Neural cell (in vitro differentiated cells): ENCODE measurements at regions not wholly inside any gene's neighbourhood (a gene's known extent, or its start where the extent isn't known, plus 50 kb on each side); places are given as distances from the start of the nearest gene placed in this dataset.

ENCODE experiments used
- H2AFZ ChIP-seq: fragments of 200-600, 300-800 bp; sonication (generic), shearing (Covaris generic); 2 replicates; pipeline ENCODE4 v1.6.0; 2014; ENCODE audit warnings: low read depth, mild to moderate bottlenecking, antibody characterized with exemption, low read length, moderate library complexity
- H3F3A ChIP-seq: fragments of 200-600 bp; shearing (Covaris generic); 2 replicates; pipeline ENCODE4 v1.6.1; 2016; ENCODE audit warnings: mild to moderate bottlenecking, moderate library complexity, mixed read lengths, antibody characterized with exemption, low read length; ENCODE audit not compliant: insufficient read depth, poor library complexity, severe bottlenecking
- H3K27ac ChIP-seq: fragments of 200-600, 300-800 bp; sonication (generic), shearing (Covaris generic); 2 replicates; pipeline ENCODE4 v1.5.1; 2014; ENCODE audit warnings: mild to moderate bottlenecking, low read length, moderate library complexity
- H3K27me3 ChIP-seq: fragments of 300-800, 200-600 bp; sonication (generic), shearing (Covaris generic); 2 replicates; pipeline ENCODE4 v1.6.0; 2014; ENCODE audit warnings: mild to moderate bottlenecking, low read depth, low read length, moderate library complexity; ENCODE audit not compliant: insufficient read depth
- H3K36me3 ChIP-seq: fragments of 300-800, 200-600 bp; sonication (generic), shearing (Covaris generic); 2 replicates; pipeline ENCODE4 v1.5.1; 2014; ENCODE audit warnings: mild to moderate bottlenecking, antibody characterized with exemption, low read length, moderate library complexity; ENCODE audit not compliant: insufficient read depth
- H3K4me2 ChIP-seq: fragments of 300-800, 200-600 bp; sonication (generic), shearing (Covaris generic); 2 replicates; pipeline ENCODE4 v1.6.0; 2014; ENCODE audit warnings: mild to moderate bottlenecking, low read length
- H3K4me3 ChIP-seq: fragments of 300-800, 200-600 bp; sonication (generic), shearing (Covaris generic); 2 replicates; pipeline ENCODE4 v1.5.1; 2014; ENCODE audit warnings: mild to moderate bottlenecking, low read length, moderate library complexity
- H3K79me2 ChIP-seq: fragments of 200-600 bp; shearing (Covaris generic); replicated peaks from 2 replicates; pipeline ENCODE4 v1.6.0; 2014; ENCODE audit warnings: mild to moderate bottlenecking, low read length, moderate library complexity; ENCODE audit not compliant: insufficient read depth
- H3K9ac ChIP-seq: fragments of 300-800, 200-600 bp; sonication (generic), shearing (Covaris generic); 2 replicates; pipeline ENCODE4 v1.6.1; 2016; ENCODE audit warnings: mild to moderate bottlenecking, low read length, mixed read lengths
- H3K9me2 ChIP-seq: fragments of 200-600 bp; shearing (Covaris generic); 2 replicates; pipeline ENCODE4 v1.6.1; 2016; ENCODE audit warnings: mild to moderate bottlenecking, low read length, mixed read lengths; ENCODE audit not compliant: insufficient read depth
- H3K9me3 ChIP-seq: fragments of 200-600, 300-800 bp; sonication (generic), shearing (Covaris generic); 2 replicates; pipeline ENCODE4 v1.6.1; 2016; ENCODE audit warnings: mild to moderate bottlenecking, mixed run types, low read length, moderate library complexity, mixed read lengths
- H4K20me1 ChIP-seq: fragments of 200-600 bp; shearing (Covaris generic); 2 replicates; pipeline ENCODE4 v1.6.1; 2016; ENCODE audit warnings: mild to moderate bottlenecking, mixed run types; ENCODE audit not compliant: insufficient read depth
- CTCF ChIP-seq: fragments of 450-650 bp; IDR thresholded peaks from 2 replicates; pipeline ENCODE4 v1.5.1; 2014; ENCODE audit warnings: antibody characterized with exemption, mild to moderate bottlenecking, moderate library complexity; ENCODE audit not compliant: poor library complexity, severe bottlenecking
- EP300 ChIP-seq: fragments of 450-650 bp; conservative IDR thresholded peaks from 2 replicates; pipeline ENCODE4 v1.6.1; 2014; ENCODE audit warnings: antibody characterized with exemption, mild to moderate bottlenecking, moderate library complexity; ENCODE audit not compliant: poor library complexity, severe bottlenecking
- EZH2 ChIP-seq: fragments of 200-600, 300-800 bp; shearing (Covaris generic), sonication (generic); IDR thresholded peaks from 2 replicates; pipeline ENCODE4 v1.6.1; 2014; ENCODE audit warnings: antibody characterized with exemption, low read length, borderline replicate concordance, mild to moderate bottlenecking; ENCODE audit not compliant: insufficient read depth, poor library complexity, severe bottlenecking
- MXI1 ChIP-seq: fragments of 450-650 bp; conservative IDR thresholded peaks from 2 replicates; pipeline ENCODE4 v1.6.1; 2014; ENCODE audit warnings: antibody characterized with exemption, mild to moderate bottlenecking; ENCODE audit not compliant: poor library complexity, severe bottlenecking
- POLR2AphosphoS5 ChIP-seq: IDR thresholded peaks from 2 replicates; pipeline ENCODE4 v1.6.1; 2012
- RAD21 ChIP-seq: fragments of 450-650 bp; conservative IDR thresholded peaks from 2 replicates; pipeline ENCODE4 v1.6.1; 2014; ENCODE audit warnings: antibody characterized with exemption, mild to moderate bottlenecking, moderate library complexity
- SMC3 ChIP-seq: fragments of 450-650 bp; conservative IDR thresholded peaks from 2 replicates; pipeline ENCODE4 v1.6.1; 2014; ENCODE audit warnings: antibody characterized with exemption, mild to moderate bottlenecking, moderate library complexity; ENCODE audit not compliant: poor library complexity
- TAF1 ChIP-seq: IDR thresholded peaks from 2 replicates; pipeline ENCODE4 v1.6.1; 2012; ENCODE audit warnings: low read depth
- TF ChIP-seq, protein P1 (sequence below): IDR thresholded peaks from 2 replicates; pipeline ENCODE4 v1.6.1; 2012; ENCODE audit warnings: borderline replicate concordance

DNA sequence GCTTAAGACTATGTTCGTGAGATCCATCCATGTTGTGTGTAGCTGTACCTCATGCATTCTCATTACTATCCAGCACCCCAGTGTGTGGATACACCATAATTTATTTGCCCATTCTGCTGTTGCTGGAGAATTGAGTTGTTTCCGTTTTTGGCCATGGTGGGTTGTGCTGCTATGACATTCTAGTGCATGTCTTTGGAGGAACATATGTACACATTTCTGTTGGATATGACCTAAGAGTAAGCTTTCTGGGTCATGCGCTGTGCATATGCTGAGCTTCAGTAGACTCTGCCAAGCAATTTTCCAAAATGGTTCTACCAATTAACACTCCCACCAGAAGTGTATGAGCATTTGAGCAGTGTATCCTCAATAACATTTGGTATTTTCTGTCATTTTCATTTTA, 316.6 kb downstream of the MIAT start:
- H3K4me3 ChIP-seq: no peak overlapping the region
- no peaks in the 10 kb centered on the region for H3K9me2 ChIP-seq
- H4K20me1 ChIP-seq: no peaks in the 10 kb centered on the region
- no peaks in the 10 kb centered on the region for H3F3A ChIP-seq
- no peak overlapping the region for H3K27ac ChIP-seq
- no peaks in the 10 kb centered on the region for H3K27me3 ChIP-seq
- no peak for TF ChIP-seq EZH2
- no peak overlapping the region for H2AFZ ChIP-seq
- no peak overlapping the region for H3K4me2 ChIP-seq
- no peaks in the 10 kb centered on the region for H3K79me2 ChIP-seq
- H3K9me3 ChIP-seq: no peaks in the 10 kb centered on the region
- H3K9ac ChIP-seq: no peak overlapping the region
- H3K36me3 ChIP-seq: no peaks in the 10 kb centered on the region

- H3K27ac ChIP-seq: no peak overlapping the region
- no peaks in the 10 kb centered on the region for H3F3A ChIP-seq
- no peaks in the 10 kb centered on the region for H3K9me3 ChIP-seq
- no peaks in the 10 kb centered on the region for H3K9me2 ChIP-seq
- no peak overlapping the region for H3K9ac ChIP-seq
- no peaks in the 10 kb centered on the region for H3K27me3 ChIP-seq
- H3K79me2 ChIP-seq: no peaks in the 10 kb centered on the region
- H3K36me3 ChIP-seq: no peaks in the 10 kb centered on the region
- H4K20me1 ChIP-seq: no peaks in the 10 kb centered on the region
- no peak overlapping the region for H2AFZ ChIP-seq
- H3K4me2 ChIP-seq: no peak overlapping the region
- TF ChIP-seq RAD21 (no peak), SMC3 (no peak), TAF1 (no peak), EZH2 (no peak), MXI1 (no peak), EP300 (no peak), POLR2AphosphoS5 (no peak), CTCF (no peak)
- TF ChIP-seq, protein P1, sequence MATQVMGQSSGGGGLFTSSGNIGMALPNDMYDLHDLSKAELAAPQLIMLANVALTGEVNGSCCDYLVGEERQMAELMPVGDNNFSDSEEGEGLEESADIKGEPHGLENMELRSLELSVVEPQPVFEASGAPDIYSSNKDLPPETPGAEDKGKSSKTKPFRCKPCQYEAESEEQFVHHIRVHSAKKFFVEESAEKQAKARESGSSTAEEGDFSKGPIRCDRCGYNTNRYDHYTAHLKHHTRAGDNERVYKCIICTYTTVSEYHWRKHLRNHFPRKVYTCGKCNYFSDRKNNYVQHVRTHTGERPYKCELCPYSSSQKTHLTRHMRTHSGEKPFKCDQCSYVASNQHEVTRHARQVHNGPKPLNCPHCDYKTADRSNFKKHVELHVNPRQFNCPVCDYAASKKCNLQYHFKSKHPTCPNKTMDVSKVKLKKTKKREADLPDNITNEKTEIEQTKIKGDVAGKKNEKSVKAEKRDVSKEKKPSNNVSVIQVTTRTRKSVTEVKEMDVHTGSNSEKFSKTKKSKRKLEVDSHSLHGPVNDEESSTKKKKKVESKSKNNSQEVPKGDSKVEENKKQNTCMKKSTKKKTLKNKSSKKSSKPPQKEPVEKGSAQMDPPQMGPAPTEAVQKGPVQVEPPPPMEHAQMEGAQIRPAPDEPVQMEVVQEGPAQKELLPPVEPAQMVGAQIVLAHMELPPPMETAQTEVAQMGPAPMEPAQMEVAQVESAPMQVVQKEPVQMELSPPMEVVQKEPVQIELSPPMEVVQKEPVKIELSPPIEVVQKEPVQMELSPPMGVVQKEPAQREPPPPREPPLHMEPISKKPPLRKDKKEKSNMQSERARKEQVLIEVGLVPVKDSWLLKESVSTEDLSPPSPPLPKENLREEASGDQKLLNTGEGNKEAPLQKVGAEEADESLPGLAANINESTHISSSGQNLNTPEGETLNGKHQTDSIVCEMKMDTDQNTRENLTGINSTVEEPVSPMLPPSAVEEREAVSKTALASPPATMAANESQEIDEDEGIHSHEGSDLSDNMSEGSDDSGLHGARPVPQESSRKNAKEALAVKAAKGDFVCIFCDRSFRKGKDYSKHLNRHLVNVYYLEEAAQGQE: no peak
- H3K4me3 ChIP-seq: no peak overlapping the region
Observed at GRCh38 chr22:26974914-26975803, 317.8 kb downstream of the MIAT start.
